K562 (cell line): ENCODE measurements at regions not wholly inside any gene's neighbourhood (a gene's known extent, or its start where the extent isn't known, plus 50 kb on each side); places are given as distances from the start of the nearest gene placed in this dataset.
A peak's percentile ranks its signal among the peaks of the same experiment; 100 is the strongest.

ENCODE experiments used
- C11orf30 ChIP-seq: fragments of 450-650 bp; IDR thresholded peaks from 2 replicates; pipeline ENCODE4 v1.6.1; 2016; ENCODE audit warnings: low read depth, mild to moderate bottlenecking
- CREB5 ChIP-seq: fragments of 250-450 bp; sonication (Bioruptor Pico); IDR thresholded peaks from 2 replicates; pipeline ENCODE4 v1.5.0; 2020; ENCODE audit warnings: mild to moderate bottlenecking
- E2F8 ChIP-seq: fragments of 450-650 bp; IDR thresholded peaks from 2 replicates; pipeline ENCODE4 v1.7.1; 2018; ENCODE audit warnings: mild to moderate bottlenecking, low read depth; ENCODE audit not compliant: partially characterized antibody
- EP300 ChIP-seq: IDR thresholded peaks from 2 replicates; pipeline ENCODE4 v1.6.1; 2012; ENCODE audit warnings: low read length, improper control_type of control experiment
- FOS ChIP-seq: IDR thresholded peaks from 3 replicates; pipeline ENCODE4 v1.6.1; 2011; ENCODE audit not compliant: insufficient read length; ENCODE audit errors: extremely low read depth
- GTF3C2 ChIP-seq: IDR thresholded peaks from 3 replicates; pipeline ENCODE4 v1.6.1; 2011; ENCODE audit warnings: borderline replicate concordance, mild to moderate bottlenecking, moderate library complexity; ENCODE audit not compliant: insufficient read length; ENCODE audit errors: extremely low read depth
- HNRNPL ChIP-seq: fragments of 200-400 bp; formaldehyde crosslinking; IDR thresholded peaks from 2 replicates; pipeline ENCODE4 v1.6.1; 2017; ENCODE audit warnings: low read depth, mild to moderate bottlenecking, low read length
- JUND ChIP-seq, 2 experiments: IDR thresholded peaks; 2 replicates in 1 of 2; 3 replicates in 1 of 2; pipeline ENCODE4 v1.6.1; 2011; ENCODE audit warnings: borderline replicate concordance in 2 of 2, low read depth in 2 of 2, low read length in 2 of 2, improper control_type of control experiment in 1 of 2, missing biosample characterization in 1 of 2, missing genetic modification characterization in 1 of 2, missing genetic modification reagents in 1 of 2
- MAFG ChIP-seq: fragments of 450-650 bp; conservative IDR thresholded peaks from 2 replicates; pipeline ENCODE4 v1.6.1; 2016; ENCODE audit warnings: missing genetic modification characterization, missing compliant biosample characterization
- MTF1 ChIP-seq: fragments of 250-450 bp; sonication (Bioruptor Pico); IDR thresholded peaks from 2 replicates; pipeline ENCODE4 v1.9.0; 2021; ENCODE audit warnings: moderate library complexity, mild to moderate bottlenecking, inconsistent platforms, borderline replicate concordance
- NCOA4 ChIP-seq: fragments of 450-650 bp; IDR thresholded peaks from 2 replicates; pipeline ENCODE4 v1.6.1; 2018; ENCODE audit warnings: mild to moderate bottlenecking; ENCODE audit not compliant: partially characterized antibody
- NFE2 ChIP-seq: IDR thresholded peaks from 2 replicates; pipeline ENCODE4 v1.6.1; 2014; ENCODE audit warnings: antibody characterized with exemption, low read depth
- PHTF2 ChIP-seq: fragments of 250-450 bp; sonication (Bioruptor Pico); IDR thresholded peaks from 2 replicates; pipeline ENCODE4 v1.5.0; 2021; ENCODE audit warnings: mild to moderate bottlenecking
- POLR3G ChIP-seq: IDR thresholded peaks from 2 replicates; pipeline ENCODE4 v1.6.1; 2011; ENCODE audit not compliant: insufficient read length, insufficient replicate concordance; ENCODE audit errors: extremely low read depth
- TARDBP ChIP-seq: fragments of 450-650 bp; IDR thresholded peaks from 2 replicates; pipeline ENCODE4 v1.6.1; 2016
- TEAD2 ChIP-seq: fragments of 450-650 bp; IDR thresholded peaks from 2 replicates; pipeline ENCODE4 v1.6.1; 2016; ENCODE audit warnings: missing genetic modification characterization, control low read depth, missing compliant biosample characterization
- USF1 ChIP-seq: sonication (generic); formaldehyde crosslinking; IDR thresholded peaks from 2 replicates; pipeline ENCODE4 v1.9.0; 2022; ENCODE audit warnings: mild to moderate bottlenecking, missing genetic modification reagents
- VEZF1 ChIP-seq: fragments of 200-800 bp; sonication (Bioruptor generic); IDR thresholded peaks from 2 replicates; pipeline ENCODE4 v1.6.1; 2017; ENCODE audit warnings: missing genetic modification characterization, missing compliant biosample characterization
- ZKSCAN3 ChIP-seq: fragments of 250-450 bp; sonication (Bioruptor Pico); IDR thresholded peaks from 2 replicates; pipeline ENCODE4 v1.4.0; 2020
- ZNF766 ChIP-seq: fragments of 200-800 bp; sonication (Bioruptor generic); conservative IDR thresholded peaks from 2 replicates; pipeline ENCODE4 v1.6.1; 2016; ENCODE audit warnings: missing genetic modification characterization, missing compliant biosample characterization

GRCh38 chr5:54862036-54862435, 123.4 kb downstream of the ESM1 start (continued):
- TF ChIP-seq POLR3G (no peak), NCOA4 (no peak), CREB5 (CRISPR knock-in tag) (no peak), TEAD2 (tag) (no peak), EP300 (no peak), E2F8 (no peak), C11orf30 (peak; percentile 85), VEZF1 (no peak), ZNF766 (no peak), MTF1 (CRISPR knock-in tag) (no peak), PHTF2 (no peak), MAFG (tag) (peak; percentile 66), ZKSCAN3 (no peak), FOS (no peak), TARDBP (no peak), HNRNPL (no peak), USF1 (CRISPR knock-in tag) (no peak), GTF3C2 (no peak), NFE2 (peak; percentile 85), JUND (IDR thresholded peaks at IDR 0.05; ENCODE audit: borderline replicate concordance, low read depth, low read length) (0 out of 2 replicates have a peak, but pooled peaks have one; percentile 25), JUND (tag; IDR thresholded peaks at IDR 0.05; ENCODE audit: borderline replicate concordance, low read depth, low read length) (peak; percentile 20; the same call in 1 of the 3 replicates)
